PC-3 (cell line): ENCODE measurements at regions not wholly inside any gene's neighbourhood (a gene's known extent, or its start where the extent isn't known, plus 50 kb on each side); places are given as distances from the start of the nearest gene placed in this dataset.

ENCODE experiments used
- ATAC-seq: fragments of 200-7000 bp; cut with Tn5 transposase; 2 replicates; pipeline ENCODE4 v1.9.1; 2020; ENCODE audit warnings: mild to moderate bottlenecking, moderate library complexity
- BruUV-seq: library from RNA; stranded (reverse); fragments of 400-500 nt; replicated peaks from 2 replicates; lab custom pipeline; 2021; lab: Mats Ljungman, UMichigan
- CTCF ChIA-PET: fragments of 300-600 bp; sonication (Branson Sonifier 250); formaldehyde crosslinking; loops from one replicate; lab custom pipeline; 2022; ENCODE audit warnings: antibody characterized with exemption; lab: Charles Lee
- POLR2A ChIA-PET: fragments of 300-600 bp; sonication (Branson Sonifier 250); formaldehyde crosslinking; loops from one replicate; lab custom pipeline; 2022; ENCODE audit warnings: antibody characterized with exemption; ENCODE audit not compliant: unreplicated experiment; lab: Charles Lee
- DNase-seq: peaks from one replicate; pipeline ENCODE4 v3.0.0-alpha.2; 2015
- H2AFZ ChIP-seq: fragments of 300-600 bp; sonication (generic); 2 replicates; pipeline ENCODE4 v1.6.0; 2016; ENCODE audit warnings: antibody characterized with exemption, low read length
- H3F3A ChIP-seq: fragments of 300-600 bp; sonication (generic); one replicate; pipeline ENCODE4 v1.6.0; 2017; ENCODE audit warnings: antibody characterized with exemption, low read length, control low read depth, mild to moderate bottlenecking; ENCODE audit not compliant: unreplicated experiment
- H3K27ac ChIP-seq: fragments of 300-600 bp; sonication (generic); 2 replicates; pipeline ENCODE4 v1.5.1; 2016; ENCODE audit warnings: mild to moderate bottlenecking, low read length
- H3K27me3 ChIP-seq: fragments of 300-600 bp; sonication (generic); 2 replicates; pipeline ENCODE4 v1.6.1; 2016; ENCODE audit warnings: low read length, mixed read lengths
- H3K36me3 ChIP-seq: fragments of 300-600 bp; sonication (generic); 2 replicates; pipeline ENCODE4 v1.6.1; 2016; ENCODE audit warnings: low read depth, mixed run types, low read length, mixed read lengths
- H3K4me1 ChIP-seq: fragments of 300-600 bp; sonication (generic); 2 replicates; pipeline ENCODE4 v1.5.1; 2016; ENCODE audit warnings: low read length; ENCODE audit not compliant: insufficient read depth
- H3K4me2 ChIP-seq: fragments of 300-600 bp; sonication (generic); 2 replicates; pipeline ENCODE4 v1.6.0; 2016; ENCODE audit warnings: low read length
- H3K4me3 ChIP-seq: fragments of 300-600 bp; sonication (generic); 2 replicates; pipeline ENCODE4 v1.5.1; 2016; ENCODE audit warnings: mild to moderate bottlenecking, low read length, mixed read lengths
- H3K79me2 ChIP-seq: fragments of 300-600 bp; sonication (generic); 2 replicates; pipeline ENCODE4 v1.6.1; 2017; ENCODE audit warnings: low read length, mixed read lengths
- H3K9ac ChIP-seq: fragments of 300-600 bp; sonication (generic); 2 replicates; pipeline ENCODE4 v1.6.0; 2016; ENCODE audit warnings: mild to moderate bottlenecking, low read length
- H3K9me2 ChIP-seq: fragments of 300-600 bp; sonication (generic); replicated peaks from 2 replicates; pipeline ENCODE4 v1.6.1; 2016; ENCODE audit warnings: mixed run types, low read length, mixed read lengths
- H3K9me3 ChIP-seq: fragments of 300-600 bp; sonication (generic); 2 replicates; pipeline ENCODE4 v1.6.1; 2016; ENCODE audit warnings: low read length, mixed read lengths
- H4K20me1 ChIP-seq: fragments of 300-600 bp; sonication (generic); 2 replicates; pipeline ENCODE4 v1.6.1; 2016; ENCODE audit warnings: low read length, mixed read lengths
- CTCF ChIP-seq: fragments of 300-600 bp; sonication (generic); conservative IDR thresholded peaks from 2 replicates; pipeline ENCODE4 v1.5.1; 2017; ENCODE audit warnings: antibody characterized with exemption, low read depth, mild to moderate bottlenecking, low read length
- EZH2 ChIP-seq: fragments of 300-600 bp; sonication (generic); IDR thresholded peaks from one replicate; pipeline ENCODE4 v1.6.1; 2017; ENCODE audit warnings: antibody characterized with exemption, mild to moderate bottlenecking, low read length; ENCODE audit not compliant: unreplicated experiment
- EZH2phosphoT487 ChIP-seq: fragments of 300-600 bp; sonication (generic); IDR thresholded peaks from 2 replicates; pipeline ENCODE4 v1.6.1; 2018; ENCODE audit warnings: mild to moderate bottlenecking, antibody characterized with exemption, low read length, borderline replicate concordance
- intact Hi-C: fragments of 100-400 bp; cut with micrococcal nuclease; formaldehyde crosslinking; loops from 2 replicates; pipeline ENCODE4 v1.9.0; 2023

- DNase-seq = no peak
- H3K27ac ChIP-seq = no peak overlapping the region
- intact Hi-C loops = no loop called here
- ChIA-PET POLR2A (no interaction called here), CTCF (no interaction called here)
- H3F3A ChIP-seq = no peaks in the 10 kb centered on the region
- no peak overlapping the region for H3K9ac ChIP-seq
- no peak for ATAC-seq
- BruUV-seq = no TSS peak
- H3K4me3 ChIP-seq = no peak overlapping the region
- no peaks in the 10 kb centered on the region for H4K20me1 ChIP-seq
- no peaks in the 10 kb centered on the region for H3K36me3 ChIP-seq
- no peak overlapping the region for H2AFZ ChIP-seq
- no peaks in the 10 kb centered on the region for H3K9me3 ChIP-seq
- no peaks in the 10 kb centered on the region for H3K9me2 ChIP-seq
- no peaks in the 10 kb centered on the region for H3K79me2 ChIP-seq
- H3K27me3 ChIP-seq = no peaks in the 10 kb centered on the region
- H3K4me1 ChIP-seq = no peaks in the 10 kb centered on the region
- no peak for TF ChIP-seq EZH2
- no peak for TF ChIP-seq CTCF
- no peak for TF ChIP-seq EZH2phosphoT487
- no peak overlapping the region for H3K4me2 ChIP-seq
These were observed 90.2 kb upstream of the LHCGR start for GRCh38 chr2:48845684-48846083.

- H3K4me3 ChIP-seq = no peak overlapping the region
- H3K9me2 ChIP-seq = no peaks in the 10 kb centered on the region
- ATAC-seq (no peak), DNase-seq (no peak)
- H4K20me1 ChIP-seq = no peaks in the 10 kb centered on the region
- no peak for TF ChIP-seq EZH2
- TF ChIP-seq EZH2phosphoT487 = no peak
- TF ChIP-seq CTCF = no peak
- no peaks in the 10 kb centered on the region for H3K9me3 ChIP-seq
- no TSS peak for BruUV-seq
- no peaks in the 10 kb centered on the region for H3K79me2 ChIP-seq
- H3K4me2 ChIP-seq = no peak overlapping the region
- no peaks in the 10 kb centered on the region for H3K27me3 ChIP-seq
- ChIA-PET POLR2A (no interaction called here), CTCF (no interaction called here)
- intact Hi-C loops = no loop called here
- H3K9ac ChIP-seq = no peak overlapping the region
- no peaks in the 10 kb centered on the region for H3K4me1 ChIP-seq
- no peak overlapping the region for H3K27ac ChIP-seq
- no peaks in the 10 kb centered on the region for H3F3A ChIP-seq
- no peak overlapping the region for H2AFZ ChIP-seq
- H3K36me3 ChIP-seq = no peaks in the 10 kb centered on the region
These were observed 89.1 kb upstream of the LHCGR start for GRCh38 chr2:48844417-48845155.

- DNase-seq (no peak), ATAC-seq (no peak)
- H3K9me2 ChIP-seq = no peaks in the 10 kb centered on the region
- CTCF ChIA-PET = no interaction called here
- BruUV-seq = no TSS peak
- no peak overlapping the region for H3K27ac ChIP-seq
- no peaks in the 10 kb centered on the region for H3K79me2 ChIP-seq
- POLR2A ChIA-PET = no interaction called here
- intact Hi-C loops = no loop called here
- no peaks in the 10 kb centered on the region for H3K27me3 ChIP-seq
- H3K4me3 ChIP-seq = no peak overlapping the region
- H3K9me3 ChIP-seq = 0 out of 2 replicates have a peak, but pooled peaks cover 5% of the 10 kb centered on the region
- H3K4me2 ChIP-seq = no peak overlapping the region
- H3F3A ChIP-seq = no peaks in the 10 kb centered on the region
- no peaks in the 10 kb centered on the region for H4K20me1 ChIP-seq
- no peaks in the 10 kb centered on the region for H3K4me1 ChIP-seq
- no peak overlapping the region for H3K9ac ChIP-seq
- no peaks in the 10 kb centered on the region for H3K36me3 ChIP-seq
- no peak overlapping the region for H2AFZ ChIP-seq
- TF ChIP-seq CTCF = no peak
- no peak for TF ChIP-seq EZH2phosphoT487
- TF ChIP-seq EZH2 = no peak
These were observed 85.6 kb upstream of the LHCGR start for GRCh38 chr2:48841126-48841525.
